ENCODE measurements at regions not wholly inside any gene's neighbourhood (a gene's known extent, or its start where the extent isn't known, plus 50 kb on each side); places are given as distances from the start of the nearest gene placed in this dataset.

DNA sequence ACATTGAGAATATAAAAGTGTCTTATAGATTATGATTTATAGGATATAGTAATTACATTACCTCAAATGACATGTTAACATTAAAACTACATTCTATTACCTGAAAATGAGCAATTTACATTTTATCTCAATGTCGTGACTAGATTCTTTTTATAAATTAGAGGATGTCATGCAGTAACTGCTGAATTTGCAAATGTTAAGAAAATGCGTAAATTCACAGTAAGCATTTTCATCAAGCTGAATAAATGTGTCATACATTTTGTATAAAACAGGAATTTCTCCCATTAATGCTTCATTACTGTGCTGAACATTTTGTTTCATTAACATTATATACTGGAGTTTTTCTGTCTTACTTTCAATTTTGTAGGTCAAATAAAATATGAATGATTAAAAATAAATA, 1460.7 kb upstream of the B3GALT2 start:
- TF ChIP-seq, protein P1, sequence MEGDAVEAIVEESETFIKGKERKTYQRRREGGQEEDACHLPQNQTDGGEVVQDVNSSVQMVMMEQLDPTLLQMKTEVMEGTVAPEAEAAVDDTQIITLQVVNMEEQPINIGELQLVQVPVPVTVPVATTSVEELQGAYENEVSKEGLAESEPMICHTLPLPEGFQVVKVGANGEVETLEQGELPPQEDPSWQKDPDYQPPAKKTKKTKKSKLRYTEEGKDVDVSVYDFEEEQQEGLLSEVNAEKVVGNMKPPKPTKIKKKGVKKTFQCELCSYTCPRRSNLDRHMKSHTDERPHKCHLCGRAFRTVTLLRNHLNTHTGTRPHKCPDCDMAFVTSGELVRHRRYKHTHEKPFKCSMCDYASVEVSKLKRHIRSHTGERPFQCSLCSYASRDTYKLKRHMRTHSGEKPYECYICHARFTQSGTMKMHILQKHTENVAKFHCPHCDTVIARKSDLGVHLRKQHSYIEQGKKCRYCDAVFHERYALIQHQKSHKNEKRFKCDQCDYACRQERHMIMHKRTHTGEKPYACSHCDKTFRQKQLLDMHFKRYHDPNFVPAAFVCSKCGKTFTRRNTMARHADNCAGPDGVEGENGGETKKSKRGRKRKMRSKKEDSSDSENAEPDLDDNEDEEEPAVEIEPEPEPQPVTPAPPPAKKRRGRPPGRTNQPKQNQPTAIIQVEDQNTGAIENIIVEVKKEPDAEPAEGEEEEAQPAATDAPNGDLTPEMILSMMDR (IDR thresholded peaks at IDR 0.05; ENCODE audit: low read length) = no peak
- no peak for TF ChIP-seq EZH2 (IDR thresholded peaks at IDR 0.05; ENCODE audit: borderline replicate concordance, low read length)
